GM12878 (cell line): ENCODE measurements at regions not wholly inside any gene's neighbourhood (a gene's known extent, or its start where the extent isn't known, plus 50 kb on each side); places are given as distances from the start of the nearest gene placed in this dataset.

Experiments
- POLR2A ChIP-seq: IDR thresholded peaks from 2 replicates; pipeline ENCODE4 v1.6.1; 2011; ENCODE audit warnings: low read depth, mild to moderate bottlenecking, low read length
- POLR2AphosphoS5 ChIP-seq: IDR thresholded peaks from 2 replicates; pipeline ENCODE4 v1.6.1; 2011; ENCODE audit warnings: mild to moderate bottlenecking, low read length, inconsistent platforms
- REST ChIP-seq: IDR thresholded peaks from 2 replicates; pipeline ENCODE4 v1.6.1; 2012; ENCODE audit warnings: mild to moderate bottlenecking, low read depth, low read length
- TARDBP ChIP-seq: IDR thresholded peaks from 2 replicates; pipeline ENCODE4 v1.6.1; 2016; ENCODE audit warnings: borderline replicate concordance

DNA sequence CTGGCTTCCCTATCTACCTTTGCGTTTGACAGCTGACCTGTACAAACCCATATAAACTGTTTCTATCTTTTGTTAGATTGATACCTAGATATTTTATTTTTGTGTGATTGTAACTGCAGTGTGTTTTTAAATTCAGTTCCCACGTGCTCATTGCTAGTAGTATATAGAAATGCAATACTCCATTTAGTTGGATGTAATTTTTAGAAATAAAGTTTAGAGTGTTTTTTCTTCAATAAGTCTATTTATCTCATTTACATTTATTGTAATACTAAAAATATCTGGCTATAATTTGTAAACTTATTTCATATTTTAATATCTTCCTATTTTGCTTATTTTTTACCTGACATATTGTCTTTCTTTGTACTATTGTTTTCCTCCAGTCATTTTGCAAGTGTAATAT is 329.7 kb upstream of the ADARB2 start:
- TF ChIP-seq POLR2A (no peak), POLR2AphosphoS5 (no peak), REST (no peak), TARDBP (no peak)
